ENCODE measurements at regions not wholly inside any gene's neighbourhood (a gene's known extent, or its start where the extent isn't known, plus 50 kb on each side); places are given as distances from the start of the nearest gene placed in this dataset.

DNA sequence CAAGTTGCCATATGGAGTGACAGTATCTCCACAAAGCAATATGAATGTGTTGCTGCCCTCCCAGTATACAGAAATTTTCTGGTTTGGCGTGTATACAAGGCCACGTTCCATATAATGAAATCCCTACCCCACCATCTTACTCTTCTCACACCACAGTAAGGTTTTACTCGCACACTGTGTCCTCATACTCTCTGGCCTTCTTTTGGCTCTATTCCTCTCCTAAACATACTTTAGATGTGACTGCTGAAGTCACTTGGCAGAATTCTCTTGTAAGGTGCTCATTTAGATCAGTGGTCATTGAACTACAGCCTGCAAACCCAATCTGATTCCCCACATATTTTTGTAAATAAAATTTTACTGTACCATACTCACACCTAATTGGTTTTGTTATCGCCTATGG, 123.2 kb downstream of the RFPL4B start:
- TF ChIP-seq CTCF (conservative IDR thresholded peaks at IDR 0.05) (no peak), ZFX (IDR thresholded peaks at IDR 0.05) (no peak)

All from C4-2B (cell line).